ENCODE measurements at regions not wholly inside any gene's neighbourhood (a gene's known extent, or its start where the extent isn't known, plus 50 kb on each side); places are given as distances from the start of the nearest gene placed in this dataset.

GRCh38 chr3:102089239-102089638 is 239.9 kb downstream of the NFKBIZ start:
- TF ChIP-seq CTCF (IDR thresholded peaks at IDR 0.05): no peak
- TF ChIP-seq ZFX (IDR thresholded peaks at IDR 0.05; ENCODE audit: borderline replicate concordance): no peak
